HG03460 (cell line): ENCODE measurements at regions not wholly inside any gene's neighbourhood (a gene's known extent, or its start where the extent isn't known, plus 50 kb on each side); places are given as distances from the start of the nearest gene placed in this dataset.
"Not testable (repeated sequence)": the region's sequence is repeated elsewhere in the genome, so short reads cannot be mapped to it uniquely, and the experiment has no call there.

ENCODE experiments used
- ATAC-seq: cut with Tn5 transposase; IDR thresholded peaks from one replicate; pipeline ENCODE4 v1.9.1; 2021; ENCODE audit not compliant: unreplicated experiment

- no peak for ATAC-seq
These were observed 135.2 kb upstream of the RFLNA start for GRCh38 chr12:124159655-124160054.

GRCh38 chr12:124160097-124160756 lies 134.7 kb upstream of the RFLNA start:
- ATAC-seq = no peak

GRCh38 chr12:124161402-124161801 lies 133.5 kb upstream of the RFLNA start:
- ATAC-seq = not testable (repeated sequence)

- no peak for ATAC-seq
These were observed 132.5 kb upstream of the RFLNA start for GRCh38 chr12:124162151-124163110.

GRCh38 chr12:124165695-124166094 lies 129.2 kb upstream of the RFLNA start:
- no peak for ATAC-seq

GRCh38 chr12:124167141-124167540 lies 127.8 kb upstream of the RFLNA start:
- ATAC-seq = no peak

DNA sequence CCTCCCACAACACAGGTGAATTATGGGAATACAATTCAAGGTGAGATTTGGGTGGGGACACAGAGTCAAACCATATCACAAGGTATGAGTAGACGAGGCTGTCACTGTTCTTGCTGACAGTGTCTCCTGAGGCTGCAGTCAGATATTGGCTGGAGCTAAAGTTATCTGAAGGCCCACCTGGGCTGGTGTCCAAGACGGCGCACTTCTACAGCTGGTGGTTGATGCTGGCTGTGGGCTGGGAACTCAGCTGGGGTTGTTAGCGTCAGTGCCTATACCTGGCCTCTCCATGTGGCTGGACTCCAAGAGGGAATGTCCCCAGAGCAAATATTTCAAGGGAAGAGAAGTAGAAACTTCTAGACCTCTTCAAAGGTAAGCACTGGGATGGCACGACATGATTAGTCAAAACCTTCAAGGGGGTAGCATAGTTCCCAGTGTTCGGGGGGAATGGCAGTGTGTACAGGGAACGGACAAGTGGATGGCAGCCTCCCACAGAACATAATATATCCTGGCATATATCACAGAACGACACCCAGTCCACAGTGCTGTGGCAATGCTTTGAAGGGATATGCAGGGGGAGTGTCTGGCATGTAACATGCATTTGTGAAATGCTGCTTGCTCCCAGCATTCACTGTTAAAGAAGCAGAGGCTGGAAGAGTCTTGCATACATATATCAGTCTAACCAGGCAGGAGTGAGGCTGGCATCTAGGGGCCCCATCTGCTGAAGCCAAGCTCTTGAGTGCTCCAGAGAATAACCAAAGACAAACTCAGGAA lies 126.7 kb upstream of the RFLNA start:
- no peak for ATAC-seq

- no peak for ATAC-seq
These were observed 125.2 kb upstream of the RFLNA start for GRCh38 chr12:124169577-124170284.

GRCh38 chr12:124170760-124171159 lies 124.1 kb upstream of the RFLNA start:
- ATAC-seq = no peak

GRCh38 chr12:124171231-124171979 lies 123.5 kb upstream of the RFLNA start:
- ATAC-seq = no peak

DNA sequence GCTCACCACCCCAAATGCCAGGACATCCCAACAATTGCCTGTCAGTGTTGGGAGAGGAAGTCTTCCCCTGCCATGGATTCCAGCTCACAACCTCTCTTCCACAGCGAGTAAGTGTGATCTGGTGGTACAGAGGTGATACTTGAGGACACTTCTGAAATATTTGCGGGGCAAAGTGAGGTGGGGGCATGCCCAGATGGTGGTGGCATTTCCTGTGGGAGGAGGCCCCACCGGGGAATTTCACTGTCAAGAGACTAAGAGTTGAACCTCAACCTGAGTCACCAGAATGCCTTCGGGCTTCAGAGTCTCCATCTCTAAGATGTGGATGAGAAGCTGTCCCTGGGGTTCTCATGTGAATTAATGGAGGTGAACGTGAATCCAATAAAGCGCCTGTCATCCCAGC lies 122.3 kb upstream of the RFLNA start:
- no peak for ATAC-seq

GRCh38 chr12:124173692-124174091 lies 121.2 kb upstream of the RFLNA start:
- ATAC-seq = no peak

- no peak for ATAC-seq
These were observed 120.2 kb upstream of the RFLNA start for GRCh38 chr12:124174451-124175348.

DNA sequence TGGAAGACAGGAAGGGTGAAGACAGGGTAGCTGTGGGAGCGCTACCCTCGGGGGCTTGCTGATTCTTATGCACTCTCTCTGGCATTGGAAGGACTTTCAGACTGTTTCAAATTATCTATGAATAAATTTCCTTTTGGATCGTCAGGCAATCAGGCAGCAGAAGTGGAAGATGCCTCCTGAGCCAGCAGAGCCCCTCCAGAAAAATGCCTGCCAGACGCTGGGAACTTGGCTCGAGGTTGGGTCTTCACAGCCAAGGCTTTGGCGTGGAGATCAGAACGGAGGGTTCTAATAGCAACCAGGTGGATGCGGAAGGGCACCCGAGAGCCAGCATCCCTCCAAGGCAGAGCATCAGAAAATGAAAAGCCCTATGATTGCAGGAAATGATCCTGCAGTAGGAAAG lies 119.2 kb upstream of the RFLNA start:
- ATAC-seq = no peak

DNA sequence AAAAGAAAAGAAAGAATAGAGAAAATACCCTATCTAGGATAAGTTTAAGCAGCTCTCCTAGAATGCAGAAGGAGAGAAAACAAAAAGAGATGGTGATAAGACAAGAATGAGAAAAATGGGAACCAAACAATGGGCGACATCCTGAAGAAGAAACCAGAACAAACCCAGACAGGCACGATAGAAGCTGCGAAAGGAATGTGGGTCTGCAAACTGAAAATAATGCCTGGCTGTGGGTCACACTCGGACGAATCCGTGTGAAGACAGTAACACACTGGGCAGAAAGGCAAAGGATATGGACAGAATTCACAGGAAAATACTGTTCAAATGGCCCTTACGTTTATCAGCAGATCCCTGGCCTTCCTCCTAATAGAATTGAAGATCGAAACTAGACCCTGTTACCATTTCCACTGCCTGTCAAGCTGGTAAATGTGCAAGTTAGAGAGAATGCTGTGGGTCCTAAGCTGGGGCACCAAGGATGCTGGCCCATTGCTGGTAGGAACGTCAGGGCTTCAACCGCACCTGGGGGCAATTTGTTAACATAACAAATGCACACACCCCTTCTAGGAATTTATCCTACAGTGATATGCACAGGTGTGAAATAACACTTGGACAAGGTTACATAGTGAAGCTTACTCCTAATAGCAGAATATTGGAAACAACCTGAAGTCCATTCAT lies 117.5 kb upstream of the RFLNA start:
- no peak for ATAC-seq

DNA sequence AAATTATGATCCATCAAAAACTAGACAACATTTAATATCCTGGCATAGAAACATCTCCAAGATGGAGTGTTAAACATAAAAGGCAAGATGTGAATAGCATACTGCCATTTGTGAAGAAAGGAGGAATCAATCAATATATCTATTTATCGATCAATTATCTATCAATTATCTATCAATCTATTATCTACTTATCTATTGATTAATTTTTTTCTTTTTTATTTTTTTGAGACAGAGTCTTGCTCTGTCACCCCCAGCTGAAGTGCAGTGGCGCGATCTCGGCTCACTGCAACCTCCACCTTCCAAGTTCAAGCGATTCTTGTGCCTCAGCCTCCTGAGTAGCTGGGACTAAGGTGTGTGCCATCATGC lies 117.0 kb upstream of the RFLNA start:
- no peak for ATAC-seq

- no peak for ATAC-seq
These were observed 114.8 kb upstream of the RFLNA start for GRCh38 chr12:124179936-124180607.

GRCh38 chr12:124183172-124183571 lies 111.7 kb upstream of the RFLNA start:
- ATAC-seq = no peak
